ENCODE measurements at regions not wholly inside any gene's neighbourhood (a gene's known extent, or its start where the extent isn't known, plus 50 kb on each side); places are given as distances from the start of the nearest gene placed in this dataset.

DNA sequence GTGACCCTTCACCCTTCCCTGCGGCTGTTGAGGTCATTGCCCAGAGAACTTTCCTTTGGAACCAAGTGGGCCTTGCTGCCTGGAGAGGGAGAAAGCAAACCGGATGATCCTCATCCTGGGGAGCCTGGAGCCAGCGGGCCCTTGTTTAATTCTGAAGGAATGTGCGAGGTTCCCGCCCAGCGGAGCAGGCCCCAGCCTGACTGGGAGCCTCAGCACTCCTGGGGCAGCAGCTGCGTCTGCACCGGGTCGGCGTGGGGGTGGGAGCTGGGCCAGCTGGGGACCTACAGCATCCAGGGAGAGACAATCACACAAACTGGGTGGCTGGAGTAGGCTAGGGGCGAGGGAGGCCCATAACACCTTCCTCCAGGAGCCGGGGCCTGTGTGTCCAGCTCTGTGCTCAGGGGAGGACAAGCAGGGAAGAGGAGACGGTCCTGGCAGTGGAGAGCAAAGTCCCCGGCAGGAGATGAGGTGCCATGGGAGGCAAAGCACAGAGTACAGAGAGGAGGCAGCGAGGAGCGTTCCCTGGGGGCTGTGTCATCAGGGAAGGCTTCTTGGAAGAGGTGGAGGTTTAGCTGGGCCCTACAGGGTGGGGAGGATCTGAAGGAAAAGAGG lies 61.9 kb upstream of the HAAO start:
- TF ChIP-seq, protein P1, sequence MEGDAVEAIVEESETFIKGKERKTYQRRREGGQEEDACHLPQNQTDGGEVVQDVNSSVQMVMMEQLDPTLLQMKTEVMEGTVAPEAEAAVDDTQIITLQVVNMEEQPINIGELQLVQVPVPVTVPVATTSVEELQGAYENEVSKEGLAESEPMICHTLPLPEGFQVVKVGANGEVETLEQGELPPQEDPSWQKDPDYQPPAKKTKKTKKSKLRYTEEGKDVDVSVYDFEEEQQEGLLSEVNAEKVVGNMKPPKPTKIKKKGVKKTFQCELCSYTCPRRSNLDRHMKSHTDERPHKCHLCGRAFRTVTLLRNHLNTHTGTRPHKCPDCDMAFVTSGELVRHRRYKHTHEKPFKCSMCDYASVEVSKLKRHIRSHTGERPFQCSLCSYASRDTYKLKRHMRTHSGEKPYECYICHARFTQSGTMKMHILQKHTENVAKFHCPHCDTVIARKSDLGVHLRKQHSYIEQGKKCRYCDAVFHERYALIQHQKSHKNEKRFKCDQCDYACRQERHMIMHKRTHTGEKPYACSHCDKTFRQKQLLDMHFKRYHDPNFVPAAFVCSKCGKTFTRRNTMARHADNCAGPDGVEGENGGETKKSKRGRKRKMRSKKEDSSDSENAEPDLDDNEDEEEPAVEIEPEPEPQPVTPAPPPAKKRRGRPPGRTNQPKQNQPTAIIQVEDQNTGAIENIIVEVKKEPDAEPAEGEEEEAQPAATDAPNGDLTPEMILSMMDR (IDR thresholded peaks at IDR 0.05): no peak
- TF ChIP-seq EP300 (IDR thresholded peaks at IDR 0.05): peak in 1 of 2 donors; percentile 26
- no peak for TF ChIP-seq POLR2A (IDR thresholded peaks at IDR 0.05)
- peak; percentile 57 to 60 for DNase-seq (ENCODE audit: low spot score in 2 of 2)
- 44 to 48% methylated on average over 16 of the region's 16 CpGs for WGBS, 2 donors
- Histone ChIP-seq H3K4me1 (peaks cover 3 to 42% (median 20%) of the 10 kb centered on the region in 4 donors), H3K27me3 (no peaks in the 10 kb centered on the region), H3K4me3 (no peak overlapping the region), H3K27ac (peak overlapping the region; percentile 70 to 88 (median 74)), H3K9me3 (peaks cover 0 to 16% (median 4%) of the 10 kb centered on the region in 4 donors), H3K36me3 (no peaks in the 10 kb centered on the region)

DNA sequence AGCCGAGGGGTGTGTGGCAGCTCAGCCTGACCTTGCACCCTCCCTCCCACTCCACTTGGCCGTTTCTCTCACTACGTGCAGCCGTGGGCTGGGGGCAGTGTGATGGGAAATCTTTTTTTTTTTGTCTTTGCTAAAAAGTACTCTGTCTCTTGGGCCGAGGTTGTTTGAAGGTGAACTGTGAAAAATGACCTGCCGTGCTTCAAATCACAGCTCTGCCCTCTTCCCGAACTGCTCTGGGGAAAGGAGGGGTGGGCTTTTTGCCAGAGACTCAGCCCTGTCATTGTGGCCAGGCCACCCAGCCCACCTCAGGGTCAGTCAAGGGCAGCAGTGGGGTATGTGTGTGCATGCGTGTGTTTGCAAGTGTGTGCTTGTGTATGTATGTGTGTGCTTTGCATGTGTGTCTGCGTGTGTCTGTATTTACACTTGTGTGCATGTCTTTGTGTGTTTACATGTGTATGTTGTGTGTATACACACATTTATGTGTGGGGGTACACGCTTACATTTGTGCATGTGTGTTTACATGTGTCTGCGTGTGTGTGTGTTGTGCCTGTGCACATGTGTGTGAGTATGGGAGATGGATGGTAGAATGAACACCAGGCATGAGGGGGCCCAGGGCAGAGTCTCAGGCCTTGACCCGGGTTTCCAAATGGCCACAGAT lies 61.3 kb upstream of the HAAO start:
- TF ChIP-seq, protein P1 (IDR thresholded peaks at IDR 0.05): no peak
- TF ChIP-seq EP300 (IDR thresholded peaks at IDR 0.05): no peak
- TF ChIP-seq POLR2A (IDR thresholded peaks at IDR 0.05): no peak
- H3K4me3 ChIP-seq: no peak overlapping the region
- WGBS, 2 donors: 41 to 43% methylated on average over 12 of the region's 12 CpGs
- peak overlapping the region in 3 of 4 donors; percentile 70 to 88 (median 77) for H3K27ac ChIP-seq
- H3K36me3 ChIP-seq: no peaks in the 10 kb centered on the region
- H3K4me1 ChIP-seq: peaks cover 3 to 49% (median 20%) of the 10 kb centered on the region in 4 donors
- H3K27me3 ChIP-seq: no peaks in the 10 kb centered on the region
- no peak for DNase-seq (ENCODE audit: low spot score in 2 of 2)
- H3K9me3 ChIP-seq: peaks cover 0 to 10% (median 1%) of the 10 kb centered on the region in 4 donors

DNA sequence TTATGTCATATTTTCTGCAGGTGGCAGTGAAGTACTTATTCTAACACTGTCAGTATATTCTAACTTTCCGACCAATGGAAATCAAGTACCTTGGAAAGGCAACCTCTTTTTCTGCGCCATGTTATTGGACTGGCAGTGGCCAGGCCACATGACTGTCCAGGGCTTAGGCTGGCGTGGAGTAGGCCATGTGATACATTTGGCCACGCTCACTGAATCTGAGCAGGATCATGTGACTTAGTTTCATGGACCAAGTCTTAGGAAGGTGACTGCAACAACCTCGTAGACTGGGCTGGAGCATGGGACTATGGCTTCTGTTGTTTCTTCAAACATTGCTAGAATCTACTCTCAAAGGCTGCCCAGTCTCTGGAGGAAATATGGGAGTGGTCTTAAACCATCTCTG lies 60.4 kb upstream of the HAAO start:
- no peak overlapping the region for H3K27ac ChIP-seq

DNA sequence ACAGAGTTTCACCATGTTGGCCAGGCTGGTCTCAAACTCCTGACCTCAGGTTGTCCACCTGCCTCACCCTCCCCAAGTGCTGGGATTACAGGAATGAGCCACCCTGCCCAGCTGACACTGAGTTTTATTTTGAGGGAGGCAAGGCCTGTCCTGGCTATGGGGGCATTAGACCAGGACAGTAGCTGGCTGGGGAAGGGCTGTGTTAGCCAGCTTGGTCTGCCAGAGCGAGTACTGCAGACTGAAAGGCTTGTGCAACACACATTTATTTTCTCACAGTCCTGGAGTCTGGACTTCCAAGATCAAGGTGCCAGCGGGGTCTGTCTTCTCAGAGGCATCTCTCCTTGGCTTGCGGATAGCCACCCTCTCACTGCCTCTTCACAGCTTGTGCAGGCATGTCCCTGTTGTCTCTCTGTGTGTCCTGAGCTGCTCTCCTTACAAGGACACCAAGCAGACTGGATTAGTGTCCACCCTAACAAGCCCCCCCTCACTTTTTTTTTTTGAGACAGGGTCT lies 59.4 kb upstream of the HAAO start:
- Histone ChIP-seq H3K4me1 (peaks cover 3 to 68% (median 20%) of the 10 kb centered on the region in 4 donors), H3K27me3 (no peaks in the 10 kb centered on the region), H3K27ac (no peak overlapping the region), H3K9me3 (no peaks in the 10 kb centered on the region), H3K4me3 (no peak overlapping the region), H3K36me3 (no peaks in the 10 kb centered on the region)
- no peak for DNase-seq (ENCODE audit: low spot score in 2 of 2)
- WGBS, 2 donors: 83 to 96% methylated on average over 3 of the region's 3 CpGs
- TF ChIP-seq POLR2A (IDR thresholded peaks at IDR 0.05): no peak
- TF ChIP-seq, protein P1 (IDR thresholded peaks at IDR 0.05): no peak
- no peak for TF ChIP-seq EP300 (IDR thresholded peaks at IDR 0.05)

More for the DNA sequence above, 60.4 kb upstream of the HAAO start:
- no peak for TF ChIP-seq EP300 (IDR thresholded peaks at IDR 0.05)
- TF ChIP-seq, protein P1 (IDR thresholded peaks at IDR 0.05): no peak
- TF ChIP-seq POLR2A (IDR thresholded peaks at IDR 0.05): no peak
- Histone ChIP-seq H3K9me3 (peaks cover 0 to under 1% (median 0%) of the 10 kb centered on the region in 4 donors), H3K36me3 (no peaks in the 10 kb centered on the region), H3K4me3 (no peak overlapping the region), H3K27me3 (no peaks in the 10 kb centered on the region), H3K4me1 (peaks cover 3 to 58% (median 20%) of the 10 kb centered on the region in 4 donors)
- no peak for DNase-seq (ENCODE audit: low spot score in 2 of 2)
- WGBS, 2 donors: 88 to 92% methylated on average over 5 of the region's 5 CpGs

DNA sequence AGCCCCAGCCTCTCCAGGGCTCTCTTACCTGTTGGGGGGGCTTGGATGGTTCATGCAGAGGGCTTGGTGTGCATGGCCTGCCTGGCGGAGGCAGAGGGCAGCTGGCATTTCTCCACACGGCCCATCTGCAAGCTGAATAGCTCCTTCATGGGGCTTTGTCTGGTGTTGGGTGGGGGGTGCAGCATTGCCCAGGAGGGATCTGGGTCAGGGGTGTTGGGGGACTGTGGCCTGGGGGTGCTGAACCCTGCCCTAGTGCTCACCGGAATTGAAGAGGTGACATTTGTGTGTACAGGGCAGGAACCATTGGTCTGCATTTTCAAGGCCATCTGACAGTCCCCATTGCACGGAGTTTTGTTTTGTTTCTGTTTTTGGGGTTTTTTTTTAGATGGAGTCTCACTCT lies 58.8 kb upstream of the HAAO start:
- DNase-seq (ENCODE audit: low spot score in 2 of 2): no peak
- 56 to 69% methylated on average over 2 to 4 of the region's 4 CpGs for WGBS, 2 donors
- Histone ChIP-seq H3K4me3 (no peak overlapping the region), H3K4me1 (peaks cover 3 to 72% (median 20%) of the 10 kb centered on the region in 4 donors), H3K27ac (no peak overlapping the region), H3K9me3 (no peaks in the 10 kb centered on the region), H3K27me3 (no peaks in the 10 kb centered on the region), H3K36me3 (no peaks in the 10 kb centered on the region)
- TF ChIP-seq POLR2A (IDR thresholded peaks at IDR 0.05) (no peak), EP300 (IDR thresholded peaks at IDR 0.05) (no peak)
- TF ChIP-seq, protein P1 (IDR thresholded peaks at IDR 0.05): no peak

Data from tibial nerve (tissue), 4 donors.